ENCODE measurements at regions not wholly inside any gene's neighbourhood (a gene's known extent, or its start where the extent isn't known, plus 50 kb on each side); places are given as distances from the start of the nearest gene placed in this dataset.

DNA sequence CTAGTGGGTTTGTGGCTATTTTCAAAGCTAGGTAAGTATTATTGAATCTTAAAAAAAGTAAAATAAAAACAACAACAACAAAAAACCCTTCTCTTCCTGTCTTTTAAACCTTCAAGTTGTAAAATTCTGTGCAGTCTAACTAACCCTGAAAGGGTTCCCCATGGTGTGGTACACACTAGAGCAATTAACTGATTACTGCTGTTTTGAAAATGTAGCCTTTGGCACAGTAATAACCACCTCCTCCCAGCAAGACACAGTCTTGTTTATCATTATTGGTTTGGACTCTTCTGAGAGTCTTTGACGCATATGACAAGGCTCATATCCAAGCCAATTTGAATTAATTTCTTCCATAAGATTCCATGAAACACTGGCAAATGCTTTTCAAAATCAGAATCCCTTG lies 2184.6 kb upstream of the PIK3C3 start:
- DNase-seq, result no peak
- 31 to 86% methylated on average over 1 of the region's 1 CpG for WGBS, 2 donors
- Histone ChIP-seq H3K27me3 (no peaks in the 10 kb centered on the region), H3K4me3 (no peak overlapping the region), H3K27ac (no peak overlapping the region), H3K36me3 (no peaks in the 10 kb centered on the region), H3K4me1 (no peaks in the 10 kb centered on the region), H3K9me3 (no peaks in the 10 kb centered on the region)
- TF ChIP-seq EP300 (IDR thresholded peaks at IDR 0.05), result no peak
- TF ChIP-seq, protein P1, sequence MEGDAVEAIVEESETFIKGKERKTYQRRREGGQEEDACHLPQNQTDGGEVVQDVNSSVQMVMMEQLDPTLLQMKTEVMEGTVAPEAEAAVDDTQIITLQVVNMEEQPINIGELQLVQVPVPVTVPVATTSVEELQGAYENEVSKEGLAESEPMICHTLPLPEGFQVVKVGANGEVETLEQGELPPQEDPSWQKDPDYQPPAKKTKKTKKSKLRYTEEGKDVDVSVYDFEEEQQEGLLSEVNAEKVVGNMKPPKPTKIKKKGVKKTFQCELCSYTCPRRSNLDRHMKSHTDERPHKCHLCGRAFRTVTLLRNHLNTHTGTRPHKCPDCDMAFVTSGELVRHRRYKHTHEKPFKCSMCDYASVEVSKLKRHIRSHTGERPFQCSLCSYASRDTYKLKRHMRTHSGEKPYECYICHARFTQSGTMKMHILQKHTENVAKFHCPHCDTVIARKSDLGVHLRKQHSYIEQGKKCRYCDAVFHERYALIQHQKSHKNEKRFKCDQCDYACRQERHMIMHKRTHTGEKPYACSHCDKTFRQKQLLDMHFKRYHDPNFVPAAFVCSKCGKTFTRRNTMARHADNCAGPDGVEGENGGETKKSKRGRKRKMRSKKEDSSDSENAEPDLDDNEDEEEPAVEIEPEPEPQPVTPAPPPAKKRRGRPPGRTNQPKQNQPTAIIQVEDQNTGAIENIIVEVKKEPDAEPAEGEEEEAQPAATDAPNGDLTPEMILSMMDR (IDR thresholded peaks at IDR 0.05), result no peak
- no peak for TF ChIP-seq POLR2AphosphoS5 (IDR thresholded peaks at IDR 0.05)
- no peak for TF ChIP-seq POLR2A (IDR thresholded peaks at IDR 0.05)
- intact Hi-C loops (cut with DNase I), result no loop called here

DNA sequence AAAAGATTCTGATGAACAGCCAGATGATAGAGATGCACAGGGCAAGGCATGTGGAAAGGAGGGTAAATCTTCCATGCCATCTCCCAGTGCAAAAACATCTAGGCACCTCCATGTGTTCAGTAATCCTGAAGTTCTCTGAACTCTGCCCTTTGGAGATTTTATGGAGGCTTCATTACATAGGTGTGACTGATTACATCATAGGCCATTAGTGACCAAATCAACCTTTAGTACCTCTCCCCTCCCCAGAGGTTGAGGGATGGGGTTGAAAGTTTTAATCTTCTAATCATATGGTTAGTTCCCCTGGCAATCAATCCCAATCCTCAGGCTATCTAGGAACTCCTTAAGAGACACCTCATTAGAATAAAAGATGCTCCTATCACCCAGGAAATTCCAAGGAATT lies 2190.2 kb upstream of the PIK3C3 start:
- Histone ChIP-seq H3K9me3 (no peaks in the 10 kb centered on the region), H3K4me3 (no peak overlapping the region), H3K27ac (no peak overlapping the region), H3K27me3 (no peaks in the 10 kb centered on the region), H3K4me1 (no peaks in the 10 kb centered on the region), H3K36me3 (no peaks in the 10 kb centered on the region)
- TF ChIP-seq EP300 (IDR thresholded peaks at IDR 0.05), result no peak
- TF ChIP-seq POLR2A (IDR thresholded peaks at IDR 0.05), result no peak
- TF ChIP-seq POLR2AphosphoS5 (IDR thresholded peaks at IDR 0.05), result no peak
- TF ChIP-seq, protein P1 (IDR thresholded peaks at IDR 0.05), result no peak
- no peak for DNase-seq
- intact Hi-C loops (cut with DNase I), result no loop called here

DNA sequence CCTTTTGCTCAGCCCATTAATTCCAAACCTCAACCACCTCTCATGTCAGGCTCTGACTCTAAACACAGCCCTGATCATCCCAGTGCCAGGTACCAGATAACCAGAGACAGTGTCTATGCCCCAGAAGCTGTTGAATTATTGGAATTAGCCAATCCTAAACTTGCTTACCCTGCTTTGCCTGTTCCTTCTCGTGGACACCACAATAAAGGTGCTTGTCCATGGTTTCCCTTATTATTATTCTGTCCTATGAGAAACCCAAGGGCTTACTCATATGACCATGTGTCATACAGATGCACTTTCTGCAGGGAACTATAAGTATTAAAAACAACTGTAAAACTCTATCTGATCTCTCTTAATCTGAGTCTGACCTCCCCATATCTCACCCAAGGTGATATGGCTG lies 2193.8 kb upstream of the PIK3C3 start:
- Histone ChIP-seq H3K27ac (no peak overlapping the region), H3K4me3 (no peak overlapping the region), H3K36me3 (no peaks in the 10 kb centered on the region), H3K4me1 (no peaks in the 10 kb centered on the region), H3K9me3 (no peaks in the 10 kb centered on the region), H3K27me3 (no peaks in the 10 kb centered on the region)
- TF ChIP-seq EP300 (IDR thresholded peaks at IDR 0.05) (no peak), POLR2AphosphoS5 (IDR thresholded peaks at IDR 0.05) (no peak), POLR2A (IDR thresholded peaks at IDR 0.05) (no peak)
- TF ChIP-seq, protein P1 (IDR thresholded peaks at IDR 0.05), result no peak
- 74 to 90% methylated on average over 1 of the region's 1 CpG for WGBS, 2 donors
- no peak for DNase-seq
- intact Hi-C loops (cut with DNase I), result no loop called here

DNA sequence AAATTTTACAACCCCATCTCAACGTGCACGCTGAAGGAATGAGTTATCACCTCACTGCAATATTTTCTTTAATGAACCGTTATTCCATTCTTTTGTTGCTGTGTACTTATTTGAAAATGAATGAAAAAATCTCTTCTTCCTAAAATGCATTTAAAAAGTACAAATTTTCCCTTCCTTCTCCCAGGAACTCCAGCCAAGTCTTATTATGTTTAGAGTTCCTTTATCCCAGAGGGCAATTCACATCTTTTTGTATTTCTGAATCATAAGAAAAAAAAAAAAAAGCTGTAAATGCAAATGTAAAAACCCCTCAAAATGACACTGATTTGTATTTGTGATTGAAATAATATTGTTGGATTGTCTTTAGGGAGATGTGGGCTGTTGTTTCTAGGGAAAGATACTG lies 2194.3 kb upstream of the CELF4 start:
- H3K4me3 ChIP-seq, result no peak overlapping the region
- no peaks in the 10 kb centered on the region for H3K36me3 ChIP-seq
- intact Hi-C loops (cut with DNase I), result no loop called here
- DNase-seq, result no peak
- H3K4me1 ChIP-seq, result no peaks in the 10 kb centered on the region
- WGBS, 2 donors, result 44 to 75% methylated on average over 3 of the region's 3 CpGs
- no peaks in the 10 kb centered on the region for H3K27me3 ChIP-seq
- H3K27ac ChIP-seq, result no peak overlapping the region
- TF ChIP-seq, protein P1 (IDR thresholded peaks at IDR 0.05), result no peak
- no peak for TF ChIP-seq POLR2A (IDR thresholded peaks at IDR 0.05)
- TF ChIP-seq POLR2AphosphoS5 (IDR thresholded peaks at IDR 0.05), result no peak
- no peak for TF ChIP-seq EP300 (IDR thresholded peaks at IDR 0.05)
- no peaks in the 10 kb centered on the region for H3K9me3 ChIP-seq

DNA sequence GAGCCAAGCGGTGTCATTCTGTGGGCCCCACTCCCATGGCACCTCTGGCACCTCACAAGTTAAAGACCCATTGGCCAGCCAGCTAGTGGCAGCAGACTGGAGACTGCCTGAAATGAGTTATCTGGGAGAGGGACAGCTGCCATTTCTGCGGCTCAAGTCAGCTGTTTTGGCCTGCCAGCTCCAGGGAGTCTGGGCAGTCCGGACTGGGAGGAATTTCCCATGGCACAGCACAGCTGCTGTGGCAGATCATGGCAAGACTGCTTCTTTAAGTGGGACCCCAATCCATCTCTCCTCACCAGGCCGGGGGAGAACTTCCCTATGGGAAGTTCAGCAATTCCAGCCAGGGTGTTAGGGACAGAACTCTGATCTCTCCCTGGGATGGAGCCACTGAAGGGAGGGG lies 2187.6 kb upstream of the CELF4 start:
- intact Hi-C loops (cut with DNase I), result no loop called here
- Histone ChIP-seq H3K9me3 (peaks cover 0 to 3% (median 0%) of the 10 kb centered on the region in 4 donors), H3K36me3 (no peaks in the 10 kb centered on the region), H3K27me3 (no peaks in the 10 kb centered on the region), H3K4me3 (no peak overlapping the region), H3K27ac (no peak overlapping the region), H3K4me1 (no peaks in the 10 kb centered on the region)
- TF ChIP-seq POLR2A (IDR thresholded peaks at IDR 0.05) (no peak), EP300 (IDR thresholded peaks at IDR 0.05) (no peak), POLR2AphosphoS5 (IDR thresholded peaks at IDR 0.05) (no peak)
- TF ChIP-seq, protein P1 (IDR thresholded peaks at IDR 0.05), result no peak
- DNase-seq, result no peak
- 94 to 97% methylated on average over 4 of the region's 4 CpGs for WGBS, 2 donors

Measured in sigmoid colon (tissue), 6 donors.